AML-193 (cell line): ENCODE measurements at regions not wholly inside any gene's neighbourhood (a gene's known extent, or its start where the extent isn't known, plus 50 kb on each side); places are given as distances from the start of the nearest gene placed in this dataset.

ENCODE experiments used
- DNase-seq, 2 experiments: peaks; one replicate each; lab custom pipeline; 2025; lab: John Stamatoyannopoulos, UW

DNA sequence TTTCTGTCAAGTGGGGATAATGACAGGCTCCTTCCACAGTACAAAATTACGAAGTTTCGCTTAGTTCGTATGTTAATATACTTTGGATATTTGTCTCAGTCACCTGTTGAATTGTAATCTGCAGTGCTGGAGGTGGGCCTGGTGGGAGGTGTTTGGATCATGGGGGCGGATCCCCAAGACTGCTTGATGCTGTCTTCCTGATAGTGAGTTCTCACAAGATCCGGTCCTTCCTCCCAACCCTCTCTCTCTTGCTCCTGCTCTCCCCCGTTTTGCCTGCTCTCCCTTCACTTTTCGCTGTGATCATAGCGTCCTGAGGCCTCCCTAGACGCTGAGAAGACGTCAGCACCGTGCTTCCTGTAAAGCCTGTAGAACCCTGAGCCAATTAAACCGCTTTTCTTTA lies 97.1 kb upstream of the EPB41L3 start:
- no peak for DNase-seq

DNA sequence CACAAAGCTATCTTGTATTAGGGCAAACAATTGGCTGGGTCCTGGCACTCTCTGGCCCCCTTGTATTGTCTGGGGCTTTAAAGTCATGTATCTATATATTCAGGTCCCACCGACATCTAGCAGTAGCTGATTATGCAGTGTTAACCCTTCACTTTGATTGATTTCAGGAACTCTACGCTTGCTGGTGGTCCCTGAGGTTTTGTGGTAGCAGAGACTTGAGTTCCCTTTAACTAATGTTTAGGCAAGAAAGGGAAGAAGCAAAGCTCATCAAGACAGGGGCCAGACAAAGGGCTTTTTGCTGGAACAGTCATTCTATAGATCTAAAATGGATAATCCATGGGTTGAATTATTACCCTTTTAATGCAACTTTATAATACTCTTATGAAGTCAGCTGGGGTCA lies 95.3 kb upstream of the EPB41L3 start:
- no peak for DNase-seq

DNA sequence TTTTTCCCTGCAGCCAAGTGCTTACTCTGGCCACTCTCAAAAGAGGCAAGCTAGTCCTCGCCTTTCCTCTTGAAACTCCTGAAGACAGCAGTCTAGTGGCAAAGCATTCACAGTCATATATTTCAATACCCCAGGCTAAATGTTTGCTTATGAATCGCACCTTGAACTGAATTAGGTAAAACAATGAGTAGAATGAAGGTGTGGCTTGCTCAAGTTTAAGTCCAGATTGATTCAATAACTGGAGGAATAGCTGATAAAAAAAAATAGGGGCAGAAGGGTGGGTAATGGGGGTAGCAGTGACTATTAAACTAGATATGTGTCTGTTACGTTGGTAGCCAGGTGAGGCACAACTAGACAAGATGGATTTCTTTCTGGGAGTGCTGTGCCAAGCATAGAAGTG lies 88.2 kb upstream of the EPB41L3 start:
- no peak for DNase-seq

DNA sequence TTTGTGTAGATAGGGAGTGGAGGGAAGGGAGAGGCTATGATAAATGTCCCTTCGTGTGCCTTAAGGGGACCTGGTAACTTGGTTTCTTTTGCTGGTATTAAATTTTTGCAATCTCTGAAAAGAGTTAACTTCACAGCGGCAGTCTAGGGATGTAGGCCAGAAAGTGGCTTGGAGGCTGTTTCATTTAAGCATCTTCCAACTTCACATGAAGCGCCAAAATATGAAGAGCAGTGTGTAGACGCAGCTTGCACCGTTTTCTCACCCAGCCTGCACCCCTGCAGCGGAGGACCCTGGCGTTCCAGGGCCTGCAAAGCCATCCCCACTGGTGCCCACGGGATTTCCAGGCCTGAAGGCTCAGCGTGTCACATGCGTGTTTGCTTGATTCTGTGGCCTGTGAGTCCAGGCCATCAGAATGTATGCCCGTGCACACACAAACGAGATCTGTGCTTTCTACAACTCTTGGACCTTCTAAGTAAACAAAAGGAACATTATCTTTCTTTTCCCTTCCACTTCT lies 87.2 kb upstream of the EPB41L3 start:
- no peak for DNase-seq

DNA sequence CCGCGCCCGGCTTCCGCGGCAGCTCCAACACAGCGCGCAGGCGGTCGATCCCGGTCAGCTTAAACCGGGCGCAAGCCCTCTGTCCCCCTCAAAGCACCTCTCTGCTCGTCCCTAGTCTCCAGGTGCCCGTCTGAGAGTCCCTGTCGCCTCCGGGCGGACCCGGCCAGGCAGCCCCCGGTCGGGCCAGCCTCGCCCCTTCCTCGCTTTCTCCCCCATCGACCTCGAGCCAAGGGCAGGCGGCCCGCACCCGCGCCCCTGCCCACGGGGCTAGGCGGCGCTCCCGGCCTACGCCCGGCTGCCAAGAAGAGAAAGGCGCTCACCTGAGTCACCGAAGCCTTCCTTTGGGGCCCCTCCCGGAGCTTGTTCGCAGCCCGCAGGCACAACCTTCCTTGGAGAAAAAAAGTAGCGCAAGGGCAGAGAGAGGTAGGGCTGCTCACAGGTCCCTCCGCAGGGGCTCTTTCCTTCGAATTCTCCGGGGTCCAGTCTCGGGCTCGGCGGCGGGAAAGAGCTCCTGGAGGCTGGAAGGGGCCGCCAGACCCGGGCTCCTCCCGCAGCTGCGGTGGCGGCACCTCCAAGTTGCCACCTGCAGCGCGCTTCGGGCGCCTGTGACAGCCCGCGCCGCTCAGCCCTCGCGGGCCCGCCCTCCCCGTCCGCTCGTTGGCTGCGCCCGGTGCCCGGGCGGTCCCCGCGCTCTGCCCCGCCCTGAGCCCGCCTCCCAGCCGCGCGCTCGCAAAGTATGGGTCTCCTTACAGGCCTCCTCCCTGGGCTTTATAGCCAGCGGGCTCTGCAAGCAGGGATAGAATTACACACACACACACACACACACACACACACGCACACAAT lies 86.5 kb upstream of the EPB41L3 start:
- DNase-seq: no peak

DNA sequence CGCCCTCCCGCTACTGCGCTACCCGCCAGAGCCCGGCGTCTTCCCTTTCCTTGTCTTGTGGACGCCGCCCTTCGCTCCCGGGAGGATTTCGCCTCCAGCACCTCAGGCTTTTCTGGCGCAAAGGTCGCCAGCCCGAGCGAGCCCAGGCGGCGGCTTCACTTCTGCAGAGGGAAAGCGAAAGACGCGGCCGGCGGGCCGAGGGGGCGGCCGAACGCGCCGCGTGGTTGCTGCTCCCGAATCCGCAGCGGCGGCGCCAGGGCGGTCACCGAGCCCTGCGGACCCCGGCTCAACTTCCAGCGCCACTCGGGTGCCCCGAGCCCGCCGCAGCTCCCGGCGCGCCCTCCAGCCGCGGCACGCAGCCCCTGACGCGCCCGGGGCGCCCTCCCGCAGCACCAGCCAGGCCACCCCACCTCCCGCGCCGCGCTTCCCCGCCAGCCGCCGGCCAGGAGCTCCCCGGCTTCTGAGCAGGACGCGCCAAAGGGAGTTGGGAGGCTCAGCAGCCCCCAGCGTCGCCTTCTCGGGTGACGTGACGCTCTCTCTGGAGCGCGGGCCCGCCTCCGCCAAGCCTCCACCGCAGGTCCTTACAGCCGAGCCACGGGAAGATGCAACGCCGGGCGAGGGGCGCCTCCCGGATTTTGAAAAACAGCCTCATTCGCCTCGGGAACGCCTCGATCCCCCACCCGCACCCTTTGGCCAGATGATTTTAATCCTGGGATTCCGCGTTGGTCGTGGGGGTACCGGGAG lies 84.9 kb upstream of the EPB41L3 start:
- DNase-seq: no peak

DNA sequence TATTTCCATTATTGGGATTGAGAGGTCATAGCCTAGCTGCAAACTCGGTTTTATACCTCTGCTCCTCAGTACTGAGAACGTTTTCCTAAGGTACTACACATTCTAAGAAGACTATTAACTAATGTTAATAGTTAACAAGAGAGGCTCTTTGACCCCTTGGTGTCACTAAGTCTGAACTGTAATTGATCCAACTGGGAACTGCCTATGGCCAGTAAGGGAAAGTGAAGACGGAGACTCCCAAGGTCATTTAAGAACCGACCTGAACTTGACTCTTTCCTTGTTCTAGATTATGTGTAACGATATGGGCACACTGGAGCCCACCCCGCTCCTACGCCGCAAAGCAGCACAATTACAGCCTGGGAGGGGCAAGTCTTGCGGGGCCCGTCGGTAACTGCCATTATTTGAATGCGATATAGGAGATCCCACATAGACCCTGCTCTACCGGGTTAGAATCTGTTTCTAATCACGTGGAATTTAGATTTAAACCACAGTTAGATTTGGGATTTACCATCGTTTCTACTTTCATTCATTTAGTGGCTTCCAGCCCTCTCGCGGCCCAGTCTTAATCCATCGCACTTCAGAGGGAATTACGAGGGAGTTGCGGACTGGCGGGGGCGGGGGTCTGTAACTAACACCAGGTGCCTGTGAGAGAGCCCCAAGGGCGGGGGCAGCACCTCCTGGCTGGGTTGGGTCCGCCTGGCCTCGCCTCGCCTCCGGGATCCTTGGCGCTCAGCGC lies 84.1 kb upstream of the EPB41L3 start:
- DNase-seq: no peak

DNA sequence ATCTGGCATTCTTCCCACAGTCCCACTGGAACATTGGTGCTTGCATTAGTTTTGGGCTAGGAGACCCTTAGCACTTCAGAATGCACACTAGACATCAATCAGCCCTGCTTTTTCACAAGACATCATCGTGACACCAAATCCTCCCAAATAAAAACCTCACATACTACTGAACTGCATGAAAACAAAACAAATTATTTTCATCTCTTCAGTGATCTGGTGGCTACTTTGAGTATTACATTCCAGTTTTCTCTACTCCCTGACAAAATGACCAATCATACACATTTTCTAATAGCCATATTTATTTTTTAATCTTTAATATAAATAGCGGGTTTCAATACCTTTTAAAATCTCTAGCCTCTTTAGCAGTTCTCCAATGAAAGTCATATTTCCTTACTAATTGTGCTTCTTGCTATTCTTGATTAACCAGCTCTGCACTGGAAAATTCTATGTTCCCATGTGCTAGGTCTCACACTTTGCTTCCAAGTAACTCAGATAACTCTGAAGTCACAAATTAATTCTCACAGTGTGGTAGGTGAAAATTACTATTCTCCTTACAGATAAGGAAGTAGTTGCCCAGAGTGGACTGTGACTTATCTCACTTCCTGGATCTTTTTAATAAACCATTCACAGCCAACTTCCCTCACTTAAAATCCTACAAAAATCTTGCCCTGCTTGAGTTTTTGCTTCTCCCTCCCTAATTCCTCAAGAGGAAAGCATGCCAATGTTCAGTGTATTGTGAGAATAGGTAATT lies 82.5 kb upstream of the EPB41L3 start:
- DNase-seq: no peak

DNA sequence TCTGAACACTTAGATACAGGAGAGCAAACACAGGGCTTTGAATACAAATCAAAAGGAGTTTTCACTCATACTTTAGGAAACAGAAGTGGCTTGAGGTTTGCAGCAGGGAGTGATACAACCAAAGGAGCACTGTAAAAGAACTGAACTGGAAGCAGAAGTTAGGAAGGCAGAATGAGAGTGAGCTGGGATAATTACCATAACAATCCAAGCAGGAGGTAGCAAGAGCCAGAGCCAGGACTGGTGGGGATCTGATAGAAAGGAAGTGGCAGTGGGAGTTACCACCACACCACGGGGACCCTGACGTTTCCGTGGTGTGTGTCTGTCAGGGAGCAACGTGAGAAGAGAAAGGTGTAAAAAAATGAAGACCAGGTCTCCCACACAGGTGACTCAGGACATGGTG lies 81.3 kb upstream of the EPB41L3 start:
- no peak for DNase-seq

DNA sequence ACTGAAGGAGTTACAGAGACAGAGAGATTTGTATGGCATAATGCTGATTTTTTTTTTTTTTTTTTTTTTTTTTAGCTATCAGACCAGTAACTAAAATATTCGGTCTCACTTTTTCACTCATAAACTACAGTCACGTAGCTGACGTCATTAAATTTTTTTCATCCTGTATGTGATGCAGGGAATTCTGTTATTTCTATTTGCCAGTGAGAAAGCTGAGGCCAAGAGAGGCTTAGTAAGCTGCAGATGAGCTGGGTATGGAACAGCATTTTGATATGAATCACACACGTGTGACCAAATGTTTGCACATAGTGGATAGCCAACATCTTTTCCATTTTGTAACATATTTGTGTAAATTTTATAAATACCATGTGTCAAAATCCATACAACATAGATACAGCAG lies 79.1 kb upstream of the EPB41L3 start:
- DNase-seq: no peak

DNA sequence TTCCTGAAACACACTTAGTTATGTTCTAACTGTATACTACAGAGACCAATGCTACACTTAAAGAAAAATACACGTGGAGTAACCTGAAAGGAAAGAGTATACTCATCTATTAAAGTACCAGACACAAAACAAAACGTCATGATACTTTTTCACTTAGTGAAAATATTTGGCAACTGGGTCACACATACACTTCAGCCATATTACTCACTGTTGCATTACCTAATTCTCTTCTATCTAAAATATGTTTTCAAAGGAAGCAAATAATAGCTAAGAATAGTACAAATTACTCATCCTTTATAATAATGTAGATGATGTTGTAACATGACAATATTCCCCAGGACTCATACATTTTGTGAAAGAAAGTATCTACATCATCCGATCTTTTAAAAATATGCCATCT lies 76.5 kb upstream of the EPB41L3 start:
- no peak for DNase-seq

DNA sequence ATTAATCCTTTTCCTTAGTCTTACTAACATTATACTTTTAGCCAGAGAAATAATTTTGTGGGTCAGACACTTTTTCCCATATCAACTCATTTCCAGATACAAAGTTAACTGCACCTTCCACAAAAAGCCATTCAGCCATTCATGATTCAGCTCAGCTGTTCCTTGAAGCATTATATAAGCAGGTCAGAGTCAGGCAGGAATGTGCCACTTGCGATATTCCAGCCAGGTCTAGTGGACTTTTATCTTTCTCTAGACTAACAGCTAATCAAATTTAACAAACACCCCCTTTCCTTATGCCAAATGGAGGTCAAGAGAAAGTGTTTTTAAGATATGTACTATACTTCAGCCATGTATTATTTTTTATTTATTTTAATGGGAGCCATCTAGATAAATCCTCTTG lies 75.6 kb upstream of the EPB41L3 start:
- DNase-seq: no peak

DNA sequence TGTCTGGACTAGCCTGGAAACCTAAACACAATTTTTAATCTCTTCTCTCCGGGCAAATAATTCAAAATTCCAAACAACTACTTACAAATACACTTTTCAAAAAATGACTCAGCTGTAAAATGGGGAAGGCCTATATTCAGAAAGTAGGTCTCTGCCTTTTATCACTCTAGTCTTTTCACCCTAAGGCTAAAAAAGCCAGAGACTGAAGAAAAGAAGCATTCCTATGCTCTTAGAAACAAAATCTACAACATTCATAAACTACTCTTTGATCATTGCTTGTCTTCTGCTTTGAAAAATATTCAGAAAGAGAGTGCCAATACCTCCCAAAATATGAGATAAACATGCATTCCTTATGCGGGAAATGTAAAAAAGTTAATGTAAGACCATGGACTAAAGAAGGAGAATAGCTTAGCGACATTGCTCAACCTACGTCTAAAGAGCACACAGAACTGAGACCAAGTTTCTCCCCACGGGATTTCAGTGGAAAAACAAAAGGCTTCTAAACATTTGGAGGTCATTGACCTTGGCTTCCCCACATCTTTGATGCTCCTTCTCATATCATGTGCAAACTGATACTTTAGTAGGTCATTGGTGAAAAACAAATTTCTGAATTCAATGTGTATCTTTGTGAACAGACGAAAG lies 74.4 kb upstream of the EPB41L3 start:
- DNase-seq: no peak

DNA sequence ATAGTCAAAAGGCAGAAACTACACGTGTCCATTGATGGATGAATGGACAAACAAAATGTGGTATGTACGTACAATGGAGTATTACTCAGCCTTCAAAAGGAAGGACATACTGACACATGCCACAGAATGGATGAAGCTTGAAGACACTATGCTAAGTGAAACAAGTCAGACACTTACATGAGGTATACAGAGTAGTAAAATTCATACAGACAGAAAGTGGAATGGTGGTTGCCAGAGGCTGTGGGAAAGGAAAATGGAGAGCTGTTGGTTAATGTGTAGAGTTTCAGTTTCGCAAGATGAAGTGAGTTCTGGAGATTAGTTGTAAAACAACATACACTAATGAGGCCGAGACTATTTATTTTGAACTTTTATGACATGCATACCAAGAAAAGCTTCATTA lies 67.4 kb upstream of the EPB41L3 start:
- DNase-seq: no peak

DNA sequence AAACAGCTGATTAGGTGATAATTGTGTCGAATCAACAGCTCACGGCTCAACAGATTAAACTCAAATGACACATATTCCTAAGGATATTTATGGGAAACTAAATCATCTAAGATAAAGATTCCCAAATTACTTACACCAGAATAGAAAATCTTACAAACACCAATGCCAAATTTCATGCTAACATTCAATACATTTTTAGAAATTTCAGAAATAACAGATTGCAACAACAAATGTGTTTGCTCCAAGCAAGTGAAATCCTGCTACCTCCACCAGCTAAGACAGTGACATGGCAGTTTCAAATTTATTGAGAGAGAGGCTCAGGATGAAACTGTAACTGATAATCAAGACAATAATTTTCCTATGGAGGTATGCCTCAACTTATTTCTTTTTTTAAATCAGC lies 65.0 kb upstream of the EPB41L3 start:
- no peak for DNase-seq

DNA sequence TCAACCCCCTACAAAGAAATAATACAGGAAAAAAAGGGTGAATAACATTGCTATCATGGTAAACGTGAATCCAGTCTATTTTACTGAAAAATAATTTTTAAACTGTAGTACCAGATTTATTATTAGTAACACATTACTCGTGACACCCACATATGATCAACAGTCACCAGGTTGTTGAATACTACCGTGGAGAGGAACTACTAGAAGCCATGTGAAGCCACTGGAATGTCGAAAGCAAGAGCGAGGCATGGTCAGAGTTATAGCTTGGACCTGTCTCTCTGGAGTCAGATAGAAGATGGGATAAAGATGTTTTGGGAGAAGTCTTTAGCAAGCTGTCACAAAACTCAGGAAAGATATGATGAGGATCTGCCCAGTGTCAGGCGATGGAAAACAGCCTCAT lies 63.2 kb upstream of the EPB41L3 start:
- no peak for DNase-seq

DNA sequence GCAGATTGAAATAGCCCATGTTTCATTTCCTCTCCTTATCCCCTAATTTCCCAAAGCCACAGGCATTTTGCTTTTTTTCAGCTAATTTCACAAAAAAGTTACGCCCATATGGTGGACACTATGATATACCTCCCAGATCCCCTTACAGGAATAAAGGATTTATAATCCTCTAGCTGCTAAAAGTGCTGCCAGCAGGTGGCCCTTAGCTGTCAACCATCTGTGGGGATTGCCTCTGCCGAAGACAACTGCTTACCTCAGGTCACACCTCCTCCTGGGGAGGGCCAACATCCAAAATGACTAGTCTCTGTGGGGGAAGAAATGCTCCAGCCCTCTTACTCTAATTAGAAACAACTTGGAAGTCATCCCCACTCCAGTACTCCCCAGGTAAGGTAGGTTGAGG lies 61.0 kb upstream of the EPB41L3 start:
- DNase-seq: no peak

DNA sequence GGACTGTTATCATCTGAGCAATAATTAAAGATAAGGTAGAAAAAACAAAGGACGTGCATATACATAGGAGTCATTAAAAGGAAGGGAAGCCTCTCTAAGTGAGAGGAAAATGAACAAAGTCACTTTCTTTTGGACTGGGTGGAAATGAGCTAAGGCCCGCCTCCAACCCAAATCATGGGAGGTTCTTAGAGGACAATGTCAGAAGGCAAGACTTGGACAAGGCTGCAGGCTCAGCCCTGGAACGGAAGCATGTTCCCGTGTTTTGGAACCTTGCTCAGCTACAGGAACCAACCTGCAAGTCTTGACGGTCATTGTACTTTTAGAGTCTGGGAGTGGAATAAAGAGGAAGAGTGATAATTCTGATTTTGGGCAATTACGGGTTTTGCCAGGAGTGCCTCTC lies 59.4 kb upstream of the EPB41L3 start:
- DNase-seq: no peak

DNA sequence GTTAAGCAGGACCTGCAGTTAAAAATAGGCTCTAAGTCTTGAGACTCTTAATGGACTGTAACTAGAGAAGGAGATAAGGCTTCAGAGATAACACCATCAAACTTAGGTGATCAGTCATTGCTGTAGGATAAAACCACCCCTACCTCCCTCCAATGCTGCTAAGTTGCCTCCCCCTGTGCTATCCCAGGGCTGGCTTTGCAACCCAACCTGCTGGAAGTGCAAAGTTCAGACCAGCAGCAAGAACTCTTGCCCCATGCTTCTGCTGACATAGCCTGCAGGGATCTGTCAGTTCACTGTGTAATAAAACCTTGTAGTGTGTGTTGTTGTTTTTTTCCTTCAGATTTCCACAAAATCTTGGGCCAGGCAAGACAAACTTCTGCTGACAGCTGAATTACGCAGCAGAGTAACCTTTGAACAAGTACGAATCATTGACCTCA lies 57.4 kb upstream of the EPB41L3 start:
- no peak for DNase-seq

DNA sequence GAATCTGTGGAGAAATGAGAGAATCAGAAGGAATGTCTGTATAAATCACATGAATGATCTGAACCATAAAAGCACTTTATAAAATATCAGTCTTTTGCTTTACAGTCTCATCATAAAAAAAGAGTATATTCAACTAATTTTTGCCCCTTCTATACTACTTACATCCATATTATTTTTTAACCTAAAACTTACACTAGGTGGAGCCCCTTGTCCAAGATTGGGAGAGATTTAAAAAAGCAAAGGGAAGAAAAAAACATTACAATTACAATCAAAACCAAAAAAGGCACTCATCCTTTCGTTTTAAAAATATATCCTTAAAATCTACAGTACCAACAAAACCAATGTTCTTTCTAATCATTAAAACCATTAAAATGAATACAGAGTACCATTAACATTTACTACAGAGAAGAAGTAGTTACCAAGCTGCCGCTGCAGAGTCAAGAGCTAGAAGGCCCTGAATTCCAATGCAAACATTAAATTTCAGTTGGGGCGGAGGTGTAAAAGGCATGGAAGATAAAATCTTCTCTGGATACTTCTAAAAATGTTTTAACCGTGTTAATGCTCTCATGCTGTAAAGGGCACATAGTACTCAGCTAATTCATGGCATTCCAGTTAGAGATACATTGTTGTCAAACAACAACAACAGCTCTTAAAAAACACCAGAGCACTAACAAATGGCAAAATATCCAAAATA lies 56.7 kb upstream of the EPB41L3 start:
- peak; percentile 3 to 4 for DNase-seq

DNA sequence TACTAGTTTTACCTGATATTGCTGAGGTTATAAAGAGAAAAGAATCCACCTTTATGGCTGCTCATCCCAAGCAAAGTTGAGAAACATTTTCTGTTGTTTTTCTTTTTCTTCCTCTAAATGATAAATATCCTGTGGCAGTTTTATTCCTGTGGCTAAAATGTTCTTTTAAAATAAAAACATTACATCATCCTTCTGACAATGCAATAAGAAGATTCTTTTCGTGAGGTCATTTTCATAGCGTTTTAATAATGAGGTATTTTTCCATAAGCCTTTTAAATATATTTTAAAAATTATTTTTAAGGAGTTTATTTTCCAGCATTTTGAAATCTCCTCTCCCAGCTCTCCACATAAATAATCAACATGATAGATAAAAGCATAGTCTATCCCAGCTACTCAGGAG lies 52.8 kb upstream of the EPB41L3 start:
- DNase-seq: no peak
